Hindlimb muscle (tissue), 1 donor: ENCODE measurements at regions not wholly inside any gene's neighbourhood (a gene's known extent, or its start where the extent isn't known, plus 50 kb on each side); places are given as distances from the start of the nearest gene placed in this dataset.
A peak's percentile ranks its signal among the peaks of the same experiment; 100 is the strongest.
"Not testable (repeated sequence)": the region's sequence is repeated elsewhere in the genome, so short reads cannot be mapped to it uniquely, and the experiment has no call there.

Source experiments
- DNase-seq: peaks from one replicate; pipeline ENCODE4 v3.0.0-alpha.2; 2013

- DNase-seq, result no peak
Measured at GRCh38 chr15:35932531-35932930, 386.6 kb upstream of the DPH6 start.

GRCh38 chr15:35933531-35933930, 387.6 kb upstream of the DPH6 start:
- DNase-seq, result no peak

- no peak for DNase-seq
Measured at GRCh38 chr15:35934383-35935049, 388.6 kb upstream of the DPH6 start.

GRCh38 chr15:35936284-35936683, 390.3 kb upstream of the DPH6 start:
- no peak for DNase-seq

- no peak for DNase-seq
Measured at GRCh38 chr15:35937380-35937779, 391.4 kb upstream of the DPH6 start.

- no peak for DNase-seq
Measured at GRCh38 chr15:35944945-35945585, 399.1 kb upstream of the DPH6 start.

GRCh38 chr15:35953424-35953823, 407.5 kb upstream of the DPH6 start:
- DNase-seq, result no peak

GRCh38 chr15:35956056-35956455, 410.1 kb upstream of the DPH6 start:
- no peak for DNase-seq

GRCh38 chr15:35958021-35958420, 412.1 kb upstream of the DPH6 start:
- DNase-seq, result no peak

- DNase-seq, result no peak
Measured at GRCh38 chr15:35958975-35959374, 413.0 kb upstream of the DPH6 start.

GRCh38 chr15:35963326-35963725, 417.4 kb upstream of the DPH6 start:
- DNase-seq, result no peak

- no peak for DNase-seq
Measured at GRCh38 chr15:35966781-35967180, 420.8 kb upstream of the DPH6 start.

- not testable (repeated sequence) for DNase-seq
Measured at GRCh38 chr15:35967968-35968367, 422.0 kb upstream of the DPH6 start.

GRCh38 chr15:35973029-35973428, 427.1 kb upstream of the DPH6 start:
- DNase-seq, result no peak

- no peak for DNase-seq
Measured at GRCh38 chr15:35974052-35974451, 428.1 kb upstream of the DPH6 start.

GRCh38 chr15:35975941-35976340, 430.0 kb upstream of the DPH6 start:
- no peak for DNase-seq

- DNase-seq, result no peak
Measured at GRCh38 chr15:35979608-35980007, 433.6 kb upstream of the DPH6 start.

- DNase-seq, result no peak
Measured at GRCh38 chr15:35980719-35981118, 434.8 kb upstream of the DPH6 start.

GRCh38 chr15:35986191-35986721, 440.3 kb upstream of the DPH6 start:
- peak; percentile 85 for DNase-seq

- DNase-seq, result no peak
Measured at GRCh38 chr15:35987056-35987455, 441.1 kb upstream of the DPH6 start.

- DNase-seq, result no peak
Measured at GRCh38 chr15:35991386-35991785, 445.4 kb upstream of the DPH6 start.

- no peak for DNase-seq
Measured at GRCh38 chr15:35992791-35993190, 446.8 kb upstream of the DPH6 start.

GRCh38 chr15:35993196-35993595, 447.2 kb upstream of the DPH6 start:
- no peak for DNase-seq

GRCh38 chr15:35994876-35995275, 448.9 kb upstream of the DPH6 start:
- no peak for DNase-seq
